Astrocyte (in vitro differentiated cells and primary cell): ENCODE measurements at regions not wholly inside any gene's neighbourhood (a gene's known extent, or its start where the extent isn't known, plus 50 kb on each side); places are given as distances from the start of the nearest gene placed in this dataset.

Experiments used
- DNase-seq: peaks from one replicate; pipeline ENCODE4 v3.0.0-alpha.2; 2010; ENCODE audit warnings: low read depth
- FAIRE-seq: peaks from 2 replicates; lab custom pipeline; 2011; peaks lifted over from hg19 to GRCh38; lab: Jason Lieb, UNC
- H2AFZ ChIP-seq: 2 replicates; pipeline ENCODE4 v1.6.0; 2012; ENCODE audit warnings: low read depth, low read length, inconsistent platforms
- H3K27ac ChIP-seq: 2 replicates; pipeline ENCODE4 v1.5.1; 2011; ENCODE audit warnings: low read depth, low read length, inconsistent platforms
- H3K27me3 ChIP-seq: 2 replicates; pipeline ENCODE4 v1.6.0; 2011; ENCODE audit warnings: low read length, inconsistent platforms; ENCODE audit not compliant: insufficient read depth
- H3K36me3 ChIP-seq: 2 replicates; pipeline ENCODE4 v1.5.1; 2011; ENCODE audit warnings: low read length, inconsistent platforms; ENCODE audit not compliant: insufficient read depth
- H3K4me1 ChIP-seq: 2 replicates; pipeline ENCODE4 v1.5.1; 2011; ENCODE audit warnings: low read length, inconsistent platforms; ENCODE audit not compliant: insufficient read depth
- H3K4me2 ChIP-seq: 2 replicates; pipeline ENCODE4 v1.6.0; 2012; ENCODE audit warnings: low read length, inconsistent platforms
- H3K4me3 ChIP-seq: 2 replicates; pipeline ENCODE4 v1.5.1; 2011; ENCODE audit warnings: low read depth, mild to moderate bottlenecking, low read length, inconsistent platforms; ENCODE audit not compliant: insufficient read depth
- H3K79me2 ChIP-seq: 2 replicates; pipeline ENCODE4 v1.6.0; 2012; ENCODE audit warnings: mild to moderate bottlenecking, low read length, inconsistent platforms; ENCODE audit not compliant: insufficient read depth
- H3K9ac ChIP-seq: 2 replicates; pipeline ENCODE4 v1.6.0; 2012; ENCODE audit warnings: mild to moderate bottlenecking, low read length, inconsistent platforms
- H3K9me3 ChIP-seq: 2 replicates; pipeline ENCODE4 v1.5.1; 2012; ENCODE audit warnings: low read depth, mild to moderate bottlenecking, low read length, inconsistent platforms; ENCODE audit not compliant: insufficient read depth
- H4K20me1 ChIP-seq: 2 replicates; pipeline ENCODE4 v1.6.0; 2012; ENCODE audit warnings: low read length, inconsistent platforms; ENCODE audit not compliant: insufficient read depth
- H3K27ac Mint-ChIP-seq: one replicate; pipeline ENCODE4 v1.8.0; 2021; ENCODE audit warnings: mild to moderate bottlenecking, mixed read lengths; ENCODE audit not compliant: unreplicated experiment
- H3K27me3 Mint-ChIP-seq: one replicate; pipeline ENCODE4 v1.8.0; 2021; ENCODE audit warnings: low read depth, mixed read lengths; ENCODE audit not compliant: unreplicated experiment
- H3K36me3 Mint-ChIP-seq: one replicate; pipeline ENCODE4 v1.8.0; 2021; ENCODE audit warnings: low read depth, mixed read lengths; ENCODE audit not compliant: unreplicated experiment
- H3K4me1 Mint-ChIP-seq: one replicate; pipeline ENCODE4 v1.8.0; 2021; ENCODE audit warnings: low read depth, mixed read lengths; ENCODE audit not compliant: unreplicated experiment
- H3K4me3 Mint-ChIP-seq: one replicate; pipeline ENCODE4 v1.8.0; 2021; ENCODE audit warnings: mild to moderate bottlenecking, moderate library complexity, mixed read lengths; ENCODE audit not compliant: unreplicated experiment
- H3K9me3 Mint-ChIP-seq: one replicate; pipeline ENCODE4 v1.8.0; 2021; ENCODE audit warnings: mild to moderate bottlenecking, mixed read lengths; ENCODE audit not compliant: unreplicated experiment
- CTCF ChIP-seq: IDR thresholded peaks from 2 replicates; pipeline ENCODE4 v1.5.1; 2011; ENCODE audit warnings: low read depth, mild to moderate bottlenecking, inconsistent platforms, low read length, moderate library complexity; ENCODE audit not compliant: insufficient read depth
- EZH2 ChIP-seq: IDR thresholded peaks from 2 replicates; pipeline ENCODE4 v1.6.1; 2012; ENCODE audit warnings: mild to moderate bottlenecking, low read length, inconsistent platforms; ENCODE audit not compliant: insufficient read depth

- H3K27ac ChIP-seq, result no peak overlapping the region
Measured at GRCh38 chr7:145915679-145916078, 200.9 kb upstream of the CNTNAP2 start.

GRCh38 chr7:145909991-145910513 lies 206.5 kb upstream of the CNTNAP2 start:
- H3K4me2 ChIP-seq, result peak overlapping the region; percentile 48
- no peaks in the 10 kb centered on the region for H3K4me1 ChIP-seq
- DNase-seq, result no peak
- H4K20me1 ChIP-seq, result no peaks in the 10 kb centered on the region
- no peaks in the 10 kb centered on the region for H3K4me1 Mint-ChIP-seq
- no peak for FAIRE-seq
- H3K9ac ChIP-seq, result no peak overlapping the region
- no peaks in the 10 kb centered on the region for H3K36me3 Mint-ChIP-seq
- H2AFZ ChIP-seq, result no peak overlapping the region
- no peak for TF ChIP-seq CTCF
- TF ChIP-seq EZH2, result no peak
- no peak overlapping the region for H3K4me3 Mint-ChIP-seq
- no peak overlapping the region for H3K27ac Mint-ChIP-seq
- no peak overlapping the region for H3K4me3 ChIP-seq
- H3K27me3 ChIP-seq, result no peaks in the 10 kb centered on the region
- no peaks in the 10 kb centered on the region for H3K9me3 Mint-ChIP-seq
- no peaks in the 10 kb centered on the region for H3K9me3 ChIP-seq
- H3K79me2 ChIP-seq, result no peaks in the 10 kb centered on the region
- H3K27me3 Mint-ChIP-seq, result no peaks in the 10 kb centered on the region
- H3K36me3 ChIP-seq, result no peaks in the 10 kb centered on the region
- peak overlapping the region; percentile 53 for H3K27ac ChIP-seq

More at GRCh38 chr7:145915679-145916078, 200.9 kb upstream of the CNTNAP2 start:
- no peak overlapping the region for H3K27ac Mint-ChIP-seq
- H3K4me3 Mint-ChIP-seq, result no peak overlapping the region
- H3K9me3 ChIP-seq, result peaks cover 6% of the 10 kb centered on the region
- no peaks in the 10 kb centered on the region for H3K27me3 Mint-ChIP-seq
- no peaks in the 10 kb centered on the region for H3K4me1 Mint-ChIP-seq
- no peak overlapping the region for H2AFZ ChIP-seq
- H4K20me1 ChIP-seq, result no peaks in the 10 kb centered on the region
- TF ChIP-seq CTCF (no peak), EZH2 (no peak)
- no peak overlapping the region for H3K4me2 ChIP-seq
- H3K4me3 ChIP-seq, result no peak overlapping the region
- no peaks in the 10 kb centered on the region for H3K27me3 ChIP-seq
- no peak for DNase-seq
- H3K9ac ChIP-seq, result no peak overlapping the region
- FAIRE-seq, result no peak
- no peaks in the 10 kb centered on the region for H3K79me2 ChIP-seq
- no peaks in the 10 kb centered on the region for H3K36me3 Mint-ChIP-seq
- no peaks in the 10 kb centered on the region for H3K36me3 ChIP-seq
- peaks cover 2% of the 10 kb centered on the region for H3K9me3 Mint-ChIP-seq
- no peaks in the 10 kb centered on the region for H3K4me1 ChIP-seq

- peaks cover 2% of the 10 kb centered on the region for H3K9me3 ChIP-seq
- no peak overlapping the region for H3K27ac Mint-ChIP-seq
- H4K20me1 ChIP-seq, result no peaks in the 10 kb centered on the region
- no peaks in the 10 kb centered on the region for H3K27me3 ChIP-seq
- no peaks in the 10 kb centered on the region for H3K36me3 ChIP-seq
- H3K27ac ChIP-seq, result no peak overlapping the region
- DNase-seq (no peak), FAIRE-seq (no peak)
- H3K4me2 ChIP-seq, result no peak overlapping the region
- H3K79me2 ChIP-seq, result no peaks in the 10 kb centered on the region
- H3K36me3 Mint-ChIP-seq, result no peaks in the 10 kb centered on the region
- H3K9ac ChIP-seq, result no peak overlapping the region
- H3K4me1 ChIP-seq, result no peaks in the 10 kb centered on the region
- no peaks in the 10 kb centered on the region for H3K4me1 Mint-ChIP-seq
- no peak overlapping the region for H3K4me3 ChIP-seq
- no peak overlapping the region for H2AFZ ChIP-seq
- peaks cover 3% of the 10 kb centered on the region for H3K9me3 Mint-ChIP-seq
- H3K27me3 Mint-ChIP-seq, result no peaks in the 10 kb centered on the region
- no peak for TF ChIP-seq EZH2
- TF ChIP-seq CTCF, result no peak
- no peak overlapping the region for H3K4me3 Mint-ChIP-seq
Measured at GRCh38 chr7:145903658-145904057, 212.9 kb upstream of the CNTNAP2 start.
